ENCODE measurements at regions not wholly inside any gene's neighbourhood (a gene's known extent, or its start where the extent isn't known, plus 50 kb on each side); places are given as distances from the start of the nearest gene placed in this dataset.

DNA sequence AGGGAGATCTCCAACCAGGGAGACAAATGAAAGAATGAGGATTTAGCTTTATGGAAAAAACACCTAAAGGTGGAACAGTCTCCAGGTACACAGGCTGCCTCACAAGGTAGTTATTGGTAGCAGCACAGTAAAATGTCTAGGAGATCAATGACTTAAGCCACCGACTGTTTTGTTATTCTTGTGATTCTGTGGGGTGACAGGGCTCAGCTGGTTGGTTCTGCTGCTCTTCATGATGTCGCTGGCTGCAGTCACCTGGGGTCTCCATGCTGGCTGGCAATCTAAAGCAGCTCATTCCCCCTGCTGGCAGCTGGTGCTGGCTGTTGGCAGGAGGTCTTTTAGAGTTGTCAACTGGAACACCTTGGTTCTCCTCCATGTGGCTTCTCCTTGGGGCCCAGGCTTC is 69.2 kb downstream of the FOXL1 start:
- FAIRE-seq = no peak
- peaks cover 0 to 13% (median 4%) of the 10 kb centered on the region in 3 donors for H3K9me3 ChIP-seq (ENCODE audit: control insufficient read depth in 2 of 3, insufficient read depth in 1 of 3, low read length in 3 of 3)
- H3K27ac ChIP-seq (ENCODE audit: low read depth in 2 of 2, low read length in 2 of 2) = no peak overlapping the region
- no peak for DNase-seq
- H3K27me3 ChIP-seq (ENCODE audit: control insufficient read depth, insufficient read depth, low read length) = no peaks in the 10 kb centered on the region
- no peak for TF ChIP-seq CTCF (IDR thresholded peaks at IDR 0.05; ENCODE audit: borderline replicate concordance, extremely low read depth, insufficient read depth)
- no peak overlapping the region for H3K4me3 ChIP-seq (ENCODE audit: low read length in 3 of 3)
- no peaks in the 10 kb centered on the region for H3K36me3 ChIP-seq (ENCODE audit: control insufficient read depth in 2 of 3, insufficient read depth in 3 of 3, low read length in 3 of 3)
- no peak overlapping the region for H3K9ac ChIP-seq (ENCODE audit: low read length in 3 of 3)
- peaks cover 0 to 2% (median 0%) of the 10 kb centered on the region in 3 donors for H3K4me1 ChIP-seq (ENCODE audit: control insufficient read depth in 2 of 3, insufficient read depth in 2 of 3, low read depth in 1 of 3, low read length in 3 of 3)
- intact Hi-C loops (cut with DNase I) = no loop called here

GRCh38 chr16:86649875-86650274 is 71.5 kb downstream of the FOXL1 start:
- Histone ChIP-seq H3K27ac (ENCODE audit: low read depth in 2 of 2, low read length in 2 of 2) (no peak overlapping the region), H3K9ac (ENCODE audit: low read length in 3 of 3) (no peak overlapping the region), H3K4me1 (ENCODE audit: control insufficient read depth in 2 of 3, insufficient read depth in 2 of 3, low read depth in 1 of 3, low read length in 3 of 3) (peaks cover 0 to 2% (median 0%) of the 10 kb centered on the region in 3 donors), H3K9me3 (ENCODE audit: control insufficient read depth in 2 of 3, insufficient read depth in 1 of 3, low read length in 3 of 3) (peaks cover 0 to 13% (median 4%) of the 10 kb centered on the region in 3 donors), H3K4me3 (ENCODE audit: low read length in 3 of 3) (no peak overlapping the region), H3K27me3 (ENCODE audit: control insufficient read depth, insufficient read depth, low read length) (no peaks in the 10 kb centered on the region), H3K36me3 (ENCODE audit: control insufficient read depth in 2 of 3, insufficient read depth in 3 of 3, low read length in 3 of 3) (no peaks in the 10 kb centered on the region)
- intact Hi-C loops (cut with DNase I) = no loop called here
- DNase-seq (peak in 1 of 5 donors; percentile 62), FAIRE-seq (no peak)
- no peak for TF ChIP-seq CTCF (IDR thresholded peaks at IDR 0.05; ENCODE audit: borderline replicate concordance, extremely low read depth, insufficient read depth)

GRCh38 chr16:86651013-86651627 is 72.8 kb downstream of the FOXL1 start:
- H3K9me3 ChIP-seq (ENCODE audit: control insufficient read depth in 2 of 3, insufficient read depth in 1 of 3, low read length in 3 of 3) = peaks cover 0 to 13% (median 2%) of the 10 kb centered on the region in 3 donors
- no peak overlapping the region for H3K27ac ChIP-seq (ENCODE audit: low read depth in 2 of 2, low read length in 2 of 2)
- no peaks in the 10 kb centered on the region for H3K27me3 ChIP-seq (ENCODE audit: control insufficient read depth, insufficient read depth, low read length)
- TF ChIP-seq CTCF (IDR thresholded peaks at IDR 0.05; ENCODE audit: borderline replicate concordance, extremely low read depth, insufficient read depth) = no peak
- H3K4me3 ChIP-seq (ENCODE audit: low read length in 3 of 3) = no peak overlapping the region
- intact Hi-C loops (cut with DNase I) = no loop called here
- H3K4me1 ChIP-seq (ENCODE audit: control insufficient read depth in 2 of 3, insufficient read depth in 2 of 3, low read depth in 1 of 3, low read length in 3 of 3) = peaks cover 0 to 2% (median 0%) of the 10 kb centered on the region in 3 donors
- DNase-seq (no peak), FAIRE-seq (no peak)
- H3K9ac ChIP-seq (ENCODE audit: low read length in 3 of 3) = no peak overlapping the region
- H3K36me3 ChIP-seq (ENCODE audit: control insufficient read depth in 2 of 3, insufficient read depth in 3 of 3, low read length in 3 of 3) = no peaks in the 10 kb centered on the region

GRCh38 chr16:86651823-86652222 is 73.5 kb downstream of the FOXL1 start:
- H3K36me3 ChIP-seq (ENCODE audit: control insufficient read depth in 2 of 3, insufficient read depth in 3 of 3, low read length in 3 of 3) = no peaks in the 10 kb centered on the region
- no peak overlapping the region for H3K4me3 ChIP-seq (ENCODE audit: low read length in 3 of 3)
- H3K4me1 ChIP-seq (ENCODE audit: control insufficient read depth in 2 of 3, insufficient read depth in 2 of 3, low read depth in 1 of 3, low read length in 3 of 3) = peaks cover 0 to 2% (median 0%) of the 10 kb centered on the region in 3 donors
- DNase-seq = no peak
- FAIRE-seq = no peak
- H3K27me3 ChIP-seq (ENCODE audit: control insufficient read depth, insufficient read depth, low read length) = no peaks in the 10 kb centered on the region
- H3K27ac ChIP-seq (ENCODE audit: low read depth in 2 of 2, low read length in 2 of 2) = no peak overlapping the region
- no peak overlapping the region for H3K9ac ChIP-seq (ENCODE audit: low read length in 3 of 3)
- H3K9me3 ChIP-seq (ENCODE audit: control insufficient read depth in 2 of 3, insufficient read depth in 1 of 3, low read length in 3 of 3) = peaks cover 0 to 13% (median 2%) of the 10 kb centered on the region in 3 donors
- no peak for TF ChIP-seq CTCF (IDR thresholded peaks at IDR 0.05; ENCODE audit: borderline replicate concordance, extremely low read depth, insufficient read depth)
- intact Hi-C loops (cut with DNase I) = no loop called here

All from kidney (tissue), 13 donors.